GM12874 (cell line): ENCODE measurements at regions not wholly inside any gene's neighbourhood (a gene's known extent, or its start where the extent isn't known, plus 50 kb on each side); places are given as distances from the start of the nearest gene placed in this dataset.

Experiments used
- TF ChIP-seq, protein P1 (sequence below): IDR thresholded peaks from 2 replicates; pipeline ENCODE4 v1.5.1; 2011; ENCODE audit warnings: low read depth, mild to moderate bottlenecking, control low read depth, low read length, moderate library complexity; ENCODE audit not compliant: insufficient read depth

DNA sequence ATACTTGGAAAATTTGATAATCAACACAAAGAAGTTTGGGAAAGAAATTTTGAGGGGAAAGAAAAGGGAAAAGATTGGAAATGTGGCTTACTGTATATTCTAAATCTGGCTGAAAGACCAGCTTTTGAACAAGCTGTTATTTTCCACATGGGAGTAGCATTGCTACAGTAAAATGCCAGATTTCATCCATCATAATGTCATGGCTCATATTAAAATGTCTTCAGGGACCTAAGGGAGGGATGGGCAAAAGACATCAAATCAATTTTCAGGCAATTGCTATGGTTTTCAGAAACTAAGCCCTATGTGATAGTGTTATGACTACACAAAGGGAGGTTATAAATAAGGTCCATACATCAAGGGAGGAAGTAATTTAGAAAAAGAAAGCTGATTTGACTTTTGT is 1116.9 kb upstream of the CELF2 start:
- TF ChIP-seq, protein P1, sequence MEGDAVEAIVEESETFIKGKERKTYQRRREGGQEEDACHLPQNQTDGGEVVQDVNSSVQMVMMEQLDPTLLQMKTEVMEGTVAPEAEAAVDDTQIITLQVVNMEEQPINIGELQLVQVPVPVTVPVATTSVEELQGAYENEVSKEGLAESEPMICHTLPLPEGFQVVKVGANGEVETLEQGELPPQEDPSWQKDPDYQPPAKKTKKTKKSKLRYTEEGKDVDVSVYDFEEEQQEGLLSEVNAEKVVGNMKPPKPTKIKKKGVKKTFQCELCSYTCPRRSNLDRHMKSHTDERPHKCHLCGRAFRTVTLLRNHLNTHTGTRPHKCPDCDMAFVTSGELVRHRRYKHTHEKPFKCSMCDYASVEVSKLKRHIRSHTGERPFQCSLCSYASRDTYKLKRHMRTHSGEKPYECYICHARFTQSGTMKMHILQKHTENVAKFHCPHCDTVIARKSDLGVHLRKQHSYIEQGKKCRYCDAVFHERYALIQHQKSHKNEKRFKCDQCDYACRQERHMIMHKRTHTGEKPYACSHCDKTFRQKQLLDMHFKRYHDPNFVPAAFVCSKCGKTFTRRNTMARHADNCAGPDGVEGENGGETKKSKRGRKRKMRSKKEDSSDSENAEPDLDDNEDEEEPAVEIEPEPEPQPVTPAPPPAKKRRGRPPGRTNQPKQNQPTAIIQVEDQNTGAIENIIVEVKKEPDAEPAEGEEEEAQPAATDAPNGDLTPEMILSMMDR: no peak

DNA sequence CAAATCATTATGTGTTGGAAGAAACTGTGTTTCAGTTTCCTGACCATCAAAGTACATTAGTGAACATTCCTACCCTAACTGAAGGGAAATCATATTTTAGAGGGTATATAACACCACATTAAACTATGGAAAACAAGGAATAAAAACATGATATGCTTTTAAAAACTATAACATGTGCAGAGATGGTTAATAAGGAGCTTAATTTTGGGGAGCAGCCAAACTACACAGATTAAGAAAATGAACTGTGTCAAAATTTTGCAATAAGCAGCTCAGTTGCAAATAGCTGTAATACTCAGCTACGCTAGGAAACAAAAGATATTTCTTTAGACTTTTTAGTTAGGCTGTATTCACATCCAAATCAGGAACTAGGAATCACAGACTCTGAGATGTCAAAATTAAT is 1115.7 kb upstream of the CELF2 start:
- TF ChIP-seq, protein P1: no peak

DNA sequence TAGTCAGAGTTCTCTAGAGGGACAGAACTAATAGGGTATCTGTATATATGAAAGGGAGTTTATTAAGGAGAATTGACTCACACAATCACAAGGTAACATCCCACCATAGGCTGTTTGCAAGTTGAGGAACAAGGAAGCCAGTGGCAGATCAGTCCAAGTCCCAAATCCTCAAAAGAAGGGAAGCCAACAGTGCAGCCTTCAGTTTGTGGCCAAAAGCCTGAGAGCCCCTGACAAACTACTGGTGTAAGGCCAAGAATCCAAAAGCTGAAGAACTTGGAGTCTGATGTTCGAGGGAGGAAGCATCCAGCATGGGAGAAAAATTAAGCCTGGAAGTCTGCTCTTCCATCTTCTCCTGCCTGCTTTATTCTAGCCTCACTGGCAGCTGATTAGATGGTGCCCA is 1107.2 kb upstream of the CELF2 start:
- TF ChIP-seq, protein P1: no peak

DNA sequence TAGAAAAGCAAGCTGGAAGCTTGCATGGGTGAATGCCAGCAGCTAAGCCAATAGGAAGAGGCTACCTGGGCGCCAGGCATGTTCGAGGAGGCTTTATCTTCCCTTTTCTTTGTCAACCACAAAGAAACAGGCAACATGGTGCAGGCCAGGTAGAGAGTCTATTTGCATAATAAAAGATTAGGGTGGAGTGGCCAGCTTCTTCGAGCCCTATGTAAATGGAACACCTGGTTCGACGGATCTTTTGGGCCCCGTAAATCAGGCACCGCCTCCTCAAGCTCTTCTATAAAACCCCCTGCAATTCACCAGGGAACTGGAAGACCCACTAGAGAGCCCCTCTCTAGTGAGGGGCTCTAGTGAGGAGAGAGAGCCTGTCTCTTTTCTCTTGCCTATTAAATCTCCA is 1106.2 kb upstream of the CELF2 start:
- TF ChIP-seq, protein P1: no peak

DNA sequence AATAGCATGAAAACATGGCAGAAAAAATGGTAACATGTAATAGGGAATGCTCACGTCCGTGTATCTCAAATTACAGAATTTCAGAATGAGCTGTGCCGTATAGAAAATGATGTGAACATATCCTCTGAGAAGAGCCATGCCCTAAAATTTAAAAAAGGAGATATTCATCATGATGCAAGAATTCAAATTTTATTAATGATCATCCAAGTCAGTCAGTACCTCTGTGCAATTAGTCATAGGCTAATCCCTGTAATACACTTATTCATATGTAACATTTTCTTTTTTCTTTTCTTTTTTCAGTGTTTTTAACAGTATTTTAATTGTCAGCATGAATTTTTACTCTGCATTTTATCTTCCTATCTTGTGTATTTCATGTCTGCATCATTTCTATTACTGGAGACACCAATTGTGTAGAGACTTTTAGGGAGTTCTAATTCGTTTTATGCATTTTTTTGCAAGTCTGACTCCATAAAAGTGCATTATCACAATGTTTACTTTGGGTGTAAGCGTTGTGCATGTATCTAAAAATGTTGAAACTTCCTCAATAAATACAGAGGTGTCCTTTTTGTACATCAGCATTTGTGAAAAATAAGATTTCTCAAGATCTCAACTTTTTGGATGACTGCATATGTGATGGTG is 1103.7 kb upstream of the CELF2 start:
- TF ChIP-seq, protein P1: no peak

DNA sequence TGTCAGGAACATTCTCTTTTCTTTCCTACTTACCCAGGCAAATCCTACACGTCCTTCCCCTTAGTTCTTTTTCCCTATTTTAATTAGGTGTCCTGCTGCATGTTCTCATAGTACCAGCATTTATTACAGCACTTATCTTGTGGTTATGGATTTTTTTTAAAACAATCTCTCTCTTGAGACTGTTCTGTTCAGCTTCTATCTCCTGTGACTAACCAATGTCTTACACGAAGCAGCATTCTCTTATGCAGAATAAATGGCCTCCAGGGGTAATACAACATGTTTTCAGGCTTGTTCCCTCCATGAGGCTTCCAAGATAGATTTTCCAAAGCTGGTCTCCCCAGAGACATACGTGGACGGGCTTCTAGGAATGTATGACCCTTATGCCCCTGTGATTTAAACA is 1096.1 kb upstream of the CELF2 start:
- TF ChIP-seq, protein P1: no peak

DNA sequence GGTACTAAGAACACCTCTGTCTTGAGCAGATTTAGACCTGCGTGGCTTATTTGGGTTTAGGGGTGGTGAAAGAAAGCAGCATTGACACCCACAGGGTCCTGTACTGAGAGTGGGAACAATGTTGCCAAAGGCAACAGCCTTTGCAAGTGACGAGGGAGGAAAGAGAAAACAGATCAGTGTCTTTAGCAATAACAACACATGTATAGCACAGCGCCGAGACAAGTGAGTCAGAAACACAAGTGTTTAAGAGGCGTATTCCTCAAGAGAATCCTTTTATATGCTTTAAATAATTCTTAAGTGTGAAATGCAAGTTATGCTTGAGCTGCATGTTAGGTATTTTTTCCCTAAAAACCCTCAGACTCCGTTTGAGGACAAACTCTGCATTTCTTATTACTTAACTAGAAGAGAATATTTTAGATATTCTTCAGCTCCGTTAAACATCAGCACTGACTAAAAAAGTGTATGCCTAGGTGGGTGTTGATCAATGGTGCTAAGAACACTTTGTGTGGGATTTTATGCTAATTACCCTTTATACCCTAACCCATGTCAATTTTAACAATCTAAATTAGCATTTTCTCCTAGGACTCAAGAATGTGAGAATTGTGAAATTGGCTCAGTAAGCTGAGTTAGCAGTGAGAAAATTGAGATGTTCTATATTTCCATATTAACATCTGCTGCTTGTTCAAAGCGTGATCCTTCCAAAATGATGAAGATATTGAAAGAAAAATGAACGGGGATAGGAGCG is 1095.4 kb upstream of the CELF2 start:
- TF ChIP-seq, protein P1: no peak
